HG02973 (cell line): ENCODE measurements at regions not wholly inside any gene's neighbourhood (a gene's known extent, or its start where the extent isn't known, plus 50 kb on each side); places are given as distances from the start of the nearest gene placed in this dataset.
A peak's percentile ranks its signal among the peaks of the same experiment; 100 is the strongest.
"Not testable (repeated sequence)": the region's sequence is repeated elsewhere in the genome, so short reads cannot be mapped to it uniquely, and the experiment has no call there.

Experiments used
- ATAC-seq: cut with Tn5 transposase; IDR thresholded peaks from one replicate; pipeline ENCODE4 v1.9.1; 2021; ENCODE audit warnings: moderate library complexity; ENCODE audit not compliant: unreplicated experiment

- ATAC-seq: no peak
Observed at GRCh38 chr10:22158426-22158825, 59.4 kb downstream of the EBLN1 start.

- no peak for ATAC-seq
Observed at GRCh38 chr10:22156750-22157149, 61.1 kb downstream of the EBLN1 start.

GRCh38 chr10:22152403-22152802 is 65.4 kb downstream of the EBLN1 start:
- no peak for ATAC-seq

- ATAC-seq: no peak
Observed at GRCh38 chr10:22150842-22151241, 67.0 kb downstream of the EBLN1 start.

- no peak for ATAC-seq
Observed at GRCh38 chr10:22148961-22149360, 68.9 kb downstream of the EBLN1 start.

- ATAC-seq: not testable (repeated sequence)
Observed at GRCh38 chr10:22145873-22146272, 71.9 kb downstream of the EBLN1 start.

GRCh38 chr10:22137542-22137941 is 80.3 kb downstream of the EBLN1 start:
- no peak for ATAC-seq

- no peak for ATAC-seq
Observed at GRCh38 chr10:22135591-22135990, 82.2 kb downstream of the EBLN1 start.

- ATAC-seq: peak; percentile 50
Observed at GRCh38 chr10:22133749-22134624, 83.8 kb downstream of the EBLN1 start.

GRCh38 chr10:22130824-22131223 is 87.0 kb downstream of the EBLN1 start:
- ATAC-seq: not testable (repeated sequence)

GRCh38 chr10:22129612-22130011 is 88.2 kb downstream of the EBLN1 start:
- not testable (repeated sequence) for ATAC-seq

GRCh38 chr10:22121181-22121580 is 96.6 kb downstream of the EBLN1 start:
- ATAC-seq: not testable (repeated sequence)

GRCh38 chr10:22120072-22120471 is 97.7 kb downstream of the EBLN1 start:
- ATAC-seq: not testable (repeated sequence)

- ATAC-seq: not testable (repeated sequence)
Observed at GRCh38 chr10:22119575-22119974, 98.2 kb downstream of the EBLN1 start.

GRCh38 chr10:22111705-22112104 is 106.1 kb downstream of the EBLN1 start:
- ATAC-seq: no peak

GRCh38 chr10:22111260-22111659 is 106.6 kb downstream of the EBLN1 start:
- no peak for ATAC-seq

GRCh38 chr10:22110761-22111160 is 107.1 kb downstream of the EBLN1 start:
- ATAC-seq: no peak

GRCh38 chr10:22105270-22105669 is 101.7 kb upstream of the DNAJC1 start:
- ATAC-seq: no peak

- ATAC-seq: no peak
Observed at GRCh38 chr10:22103701-22104470, 100.4 kb upstream of the DNAJC1 start.

GRCh38 chr10:22097696-22098095 is 94.2 kb upstream of the DNAJC1 start:
- no peak for ATAC-seq

GRCh38 chr10:22091260-22091659 is 87.7 kb upstream of the DNAJC1 start:
- ATAC-seq: not testable (repeated sequence)

GRCh38 chr10:22087402-22087738 is 83.8 kb upstream of the DNAJC1 start:
- no peak for ATAC-seq
